OCI-LY3 (cell line): ENCODE measurements at regions not wholly inside any gene's neighbourhood (a gene's known extent, or its start where the extent isn't known, plus 50 kb on each side); places are given as distances from the start of the nearest gene placed in this dataset.

ENCODE experiments used
- EZH2phosphoT487 ChIP-seq: fragments of 200-600 bp; shearing (Covaris generic); IDR thresholded peaks from 2 replicates; pipeline ENCODE4 v1.6.1; 2018; ENCODE audit warnings: antibody characterized with exemption, mixed run types, low read depth
- TF ChIP-seq, protein P1 (sequence below): fragments of 200-600, 300-600 bp; sonication (generic); IDR thresholded peaks from 2 replicates; pipeline ENCODE4 v1.5.1; 2014; ENCODE audit warnings: antibody characterized with exemption, low read length, low read depth

DNA sequence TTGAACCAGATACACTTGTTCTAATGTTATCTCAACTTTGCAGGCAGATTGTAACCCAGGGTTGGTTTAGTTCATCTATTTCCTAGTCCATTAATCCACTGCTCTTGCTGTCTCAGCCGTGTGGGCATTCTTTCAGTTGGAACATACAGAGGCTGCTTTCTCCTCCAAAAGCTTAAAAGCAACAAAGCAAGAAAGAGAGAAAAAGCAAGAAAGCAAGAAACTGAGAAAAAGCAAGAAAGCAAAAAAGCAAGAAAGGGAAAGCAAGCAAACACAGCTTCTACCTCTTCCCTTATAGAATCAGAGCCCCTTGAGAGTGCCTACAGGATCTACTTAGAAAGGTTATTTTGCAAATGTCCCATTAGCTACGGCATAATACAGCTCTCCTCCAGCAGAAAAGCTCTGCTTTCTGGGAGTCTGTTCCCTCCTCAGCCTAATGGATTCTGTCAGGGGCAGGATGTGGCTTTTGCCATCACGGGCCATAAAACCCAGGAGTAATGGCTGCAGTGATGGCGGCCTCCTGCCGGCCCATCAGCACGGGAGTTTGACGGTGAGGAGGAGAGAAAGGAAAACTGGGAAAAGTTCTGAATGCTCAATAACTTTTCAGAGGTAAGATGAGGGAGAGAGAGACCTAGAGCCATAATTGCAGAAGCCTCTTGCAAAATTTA, 156.8 kb upstream of the JARID2 start:
- TF ChIP-seq, protein P1, sequence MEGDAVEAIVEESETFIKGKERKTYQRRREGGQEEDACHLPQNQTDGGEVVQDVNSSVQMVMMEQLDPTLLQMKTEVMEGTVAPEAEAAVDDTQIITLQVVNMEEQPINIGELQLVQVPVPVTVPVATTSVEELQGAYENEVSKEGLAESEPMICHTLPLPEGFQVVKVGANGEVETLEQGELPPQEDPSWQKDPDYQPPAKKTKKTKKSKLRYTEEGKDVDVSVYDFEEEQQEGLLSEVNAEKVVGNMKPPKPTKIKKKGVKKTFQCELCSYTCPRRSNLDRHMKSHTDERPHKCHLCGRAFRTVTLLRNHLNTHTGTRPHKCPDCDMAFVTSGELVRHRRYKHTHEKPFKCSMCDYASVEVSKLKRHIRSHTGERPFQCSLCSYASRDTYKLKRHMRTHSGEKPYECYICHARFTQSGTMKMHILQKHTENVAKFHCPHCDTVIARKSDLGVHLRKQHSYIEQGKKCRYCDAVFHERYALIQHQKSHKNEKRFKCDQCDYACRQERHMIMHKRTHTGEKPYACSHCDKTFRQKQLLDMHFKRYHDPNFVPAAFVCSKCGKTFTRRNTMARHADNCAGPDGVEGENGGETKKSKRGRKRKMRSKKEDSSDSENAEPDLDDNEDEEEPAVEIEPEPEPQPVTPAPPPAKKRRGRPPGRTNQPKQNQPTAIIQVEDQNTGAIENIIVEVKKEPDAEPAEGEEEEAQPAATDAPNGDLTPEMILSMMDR, result no peak
- no peak for TF ChIP-seq EZH2phosphoT487
